ENCODE measurements at regions not wholly inside any gene's neighbourhood (a gene's known extent, or its start where the extent isn't known, plus 50 kb on each side); places are given as distances from the start of the nearest gene placed in this dataset.

- TF ChIP-seq CTCF (IDR thresholded peaks at IDR 0.05) = no peak
- no peak for TF ChIP-seq REST (IDR thresholded peaks at IDR 0.05)
- TF ChIP-seq JUN (IDR thresholded peaks at IDR 0.05) = no peak
- TF ChIP-seq CBX8 (IDR thresholded peaks at IDR 0.05) = no peak
- no peak for TF ChIP-seq BCL3 (IDR thresholded peaks at IDR 0.05)
- no peak for TF ChIP-seq POLR2A (IDR thresholded peaks at IDR 0.05; ENCODE audit: low read length)
Observed at GRCh38 chr12:24088751-24089509, 139.5 kb upstream of the SOX5 start.
